ENCODE measurements at regions not wholly inside any gene's neighbourhood (a gene's known extent, or its start where the extent isn't known, plus 50 kb on each side); places are given as distances from the start of the nearest gene placed in this dataset.
A peak's percentile ranks its signal among the peaks of the same experiment; 100 is the strongest.

GRCh38 chr17:79177877-79178276, 103.3 kb downstream of the ENGASE start:
- POLR2A ChIA-PET (ENCODE audit: unreplicated experiment), result interaction anchor here (0.6 kb wide), 1 partner anchor 179 kb away, joined by 3 read pairs; no protein-coding TSS in a partner anchor
- BruUV-seq (replicated peaks), result no TSS peak
- CTCF ChIA-PET, result no interaction called here

DNA sequence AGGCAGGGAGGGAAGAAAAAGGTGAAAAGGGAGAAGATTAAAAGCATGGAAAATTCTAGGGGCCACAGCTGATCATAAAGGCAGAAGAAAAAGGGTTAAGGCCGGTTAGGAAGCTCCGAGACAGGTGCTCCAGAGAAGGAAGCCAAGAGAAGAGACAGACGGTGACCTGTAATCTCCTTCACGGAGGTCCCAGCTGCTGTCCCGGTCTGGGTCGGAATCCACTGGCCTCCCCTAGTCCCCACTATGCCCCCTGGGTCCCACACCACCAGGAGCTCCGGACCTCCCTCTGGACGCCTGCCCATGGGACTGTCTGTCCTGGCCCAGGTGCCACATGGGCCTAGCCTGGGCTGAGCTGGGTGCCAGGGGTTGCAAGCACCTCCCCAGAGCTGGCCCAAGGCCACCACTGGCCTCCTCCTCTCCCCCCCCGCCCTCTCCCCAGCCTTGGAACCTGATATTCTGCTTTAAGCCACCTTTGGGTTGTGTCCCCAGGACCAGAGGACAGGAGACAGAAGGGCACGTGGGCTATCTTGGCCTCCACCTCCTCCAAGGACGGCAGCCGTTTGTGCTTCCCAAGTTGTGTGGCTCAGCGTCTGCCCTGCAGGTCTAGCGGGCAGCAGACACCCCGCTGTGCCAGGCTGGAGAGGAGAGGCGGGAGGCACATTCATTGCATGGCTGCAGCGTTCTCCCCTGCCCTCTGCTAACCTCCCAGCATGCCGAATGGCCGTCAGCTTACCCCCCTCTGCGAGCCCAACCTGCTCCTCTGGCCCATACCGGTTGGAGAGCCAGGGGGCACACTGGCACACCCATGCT, 102.4 kb downstream of the ENGASE start:
- intact Hi-C loops (cut with micrococcal nuclease; ENCODE audit: unreplicated experiment), result no loop called here
- no peak overlapping the region for H3K27ac ChIP-seq
- no peaks in the 10 kb centered on the region for H3K9me2 ChIP-seq (ENCODE audit: insufficient read depth)
- H3K27me3 ChIP-seq (ENCODE audit: insufficient read depth, low read depth), result peaks cover 93% of the 10 kb centered on the region
- H3K4me2 ChIP-seq, result no peak overlapping the region
- no peaks in the 10 kb centered on the region for H3K79me2 ChIP-seq (ENCODE audit: low read depth)
- POLR2A ChIA-PET (ENCODE audit: unreplicated experiment), result interaction anchor here (0.7 kb wide), 1 partner anchor 527 kb away, joined by 3 read pairs; no protein-coding TSS in a partner anchor
- H3K9me3 ChIP-seq (ENCODE audit: insufficient read depth, low read depth), result no peaks in the 10 kb centered on the region
- TF ChIP-seq EZH2 (IDR thresholded peaks at IDR 0.05; ENCODE audit: low read depth) (no peak), CTCF (conservative IDR thresholded peaks at IDR 0.05) (no peak)
- CTCF ChIA-PET, result no interaction called here
- DNase-seq, result no peak
- no peaks in the 10 kb centered on the region for H3K36me3 ChIP-seq (ENCODE audit: low read depth)
- no peak overlapping the region for H2AFZ ChIP-seq
- H3K4me3 ChIP-seq, result no peak overlapping the region
- H4K20me1 ChIP-seq (ENCODE audit: insufficient read depth), result no peaks in the 10 kb centered on the region
- BruUV-seq (replicated peaks), result no TSS peak
- H3K4me1 ChIP-seq (replicated peaks; ENCODE audit: insufficient read depth), result no peaks in the 10 kb centered on the region
- H3F3A ChIP-seq (ENCODE audit: insufficient read depth, low read depth), result no peaks in the 10 kb centered on the region

More at GRCh38 chr17:79177877-79178276, 103.3 kb downstream of the ENGASE start:
- no peak overlapping the region for H2AFZ ChIP-seq
- H3K79me2 ChIP-seq (ENCODE audit: low read depth), result no peaks in the 10 kb centered on the region
- no peak overlapping the region for H3K4me2 ChIP-seq
- no peaks in the 10 kb centered on the region for H3K9me3 ChIP-seq (ENCODE audit: insufficient read depth, low read depth)
- TF ChIP-seq CTCF (conservative IDR thresholded peaks at IDR 0.05), result no peak
- TF ChIP-seq EZH2 (IDR thresholded peaks at IDR 0.05; ENCODE audit: low read depth), result no peak
- H3F3A ChIP-seq (ENCODE audit: insufficient read depth, low read depth), result no peaks in the 10 kb centered on the region
- H3K4me1 ChIP-seq (replicated peaks; ENCODE audit: insufficient read depth), result no peaks in the 10 kb centered on the region
- H3K9me2 ChIP-seq (ENCODE audit: insufficient read depth), result no peaks in the 10 kb centered on the region
- H3K36me3 ChIP-seq (ENCODE audit: low read depth), result no peaks in the 10 kb centered on the region
- intact Hi-C loops (cut with micrococcal nuclease; ENCODE audit: unreplicated experiment), result no loop called here
- H3K4me3 ChIP-seq, result no peak overlapping the region
- no peaks in the 10 kb centered on the region for H4K20me1 ChIP-seq (ENCODE audit: insufficient read depth)
- H3K27me3 ChIP-seq (ENCODE audit: insufficient read depth, low read depth), result peaks cover 89% of the 10 kb centered on the region
- H3K27ac ChIP-seq, result no peak overlapping the region
- no peak for DNase-seq

DNA sequence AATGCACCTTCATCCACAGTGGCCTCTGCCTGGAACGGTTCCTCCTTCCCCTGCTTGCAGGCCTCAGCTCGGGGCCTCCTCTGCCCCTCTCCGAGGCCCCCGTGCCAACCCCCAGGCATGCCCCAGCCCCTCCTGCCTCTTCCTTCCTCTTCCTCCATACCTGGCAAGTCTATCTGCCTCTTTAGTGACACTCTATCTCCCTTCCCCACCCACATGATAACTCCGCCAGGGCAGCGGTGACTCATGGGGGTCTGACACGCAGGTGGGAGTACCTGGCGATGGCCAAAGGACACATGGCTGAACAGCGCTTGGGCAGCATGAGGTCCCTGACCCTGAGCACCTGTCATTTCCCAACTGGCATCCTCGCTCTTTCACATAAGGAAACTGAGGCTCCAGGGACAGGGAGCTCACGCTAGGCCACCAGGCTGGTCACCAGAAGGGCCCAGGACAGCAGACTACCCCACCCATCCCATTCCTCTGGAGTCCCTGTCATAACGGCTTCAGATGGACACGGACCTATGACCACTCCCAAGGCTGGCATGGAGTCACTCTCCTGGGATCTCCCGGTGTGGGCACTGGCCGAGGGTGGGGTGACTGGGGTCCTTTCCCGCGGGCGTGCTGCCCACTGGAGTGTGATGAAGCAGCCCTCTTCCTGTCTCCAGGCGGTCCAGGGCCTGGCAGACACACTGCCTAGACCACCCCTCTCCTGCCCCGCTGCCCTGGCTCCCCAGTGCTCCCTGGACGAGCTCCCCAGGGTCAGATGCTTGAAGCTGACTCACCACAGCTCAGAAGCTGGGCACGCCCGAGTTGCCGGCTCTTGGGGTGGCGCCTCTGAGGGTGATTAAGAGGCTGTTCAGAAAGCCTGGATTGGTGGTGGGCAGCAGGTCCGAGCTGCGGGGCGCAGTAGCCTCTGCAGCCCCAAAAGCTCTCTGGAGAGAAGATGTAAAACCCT, 100.6 kb downstream of the ENGASE start:
- BruUV-seq (replicated peaks), result no TSS peak
- Histone ChIP-seq H3K9me3 (ENCODE audit: insufficient read depth, low read depth) (no peaks in the 10 kb centered on the region), H3K4me2 (no peak overlapping the region), H4K20me1 (ENCODE audit: insufficient read depth) (no peaks in the 10 kb centered on the region), H3K4me3 (no peak overlapping the region), H3K27me3 (ENCODE audit: insufficient read depth, low read depth) (peaks cover 90% of the 10 kb centered on the region), H3K9me2 (ENCODE audit: insufficient read depth) (no peaks in the 10 kb centered on the region), H3K4me1 (replicated peaks; ENCODE audit: insufficient read depth) (no peaks in the 10 kb centered on the region), H3K27ac (no peak overlapping the region), H3K79me2 (ENCODE audit: low read depth) (no peaks in the 10 kb centered on the region), H3K36me3 (ENCODE audit: low read depth) (no peaks in the 10 kb centered on the region), H2AFZ (no peak overlapping the region), H3F3A (ENCODE audit: insufficient read depth, low read depth) (no peaks in the 10 kb centered on the region)
- peak in 1 of 2 experiments; percentile 19 for DNase-seq
- intact Hi-C loops (cut with micrococcal nuclease; ENCODE audit: unreplicated experiment), result no loop called here
- CTCF ChIA-PET, result no interaction called here
- no peak for TF ChIP-seq EZH2 (IDR thresholded peaks at IDR 0.05; ENCODE audit: low read depth)
- POLR2A ChIA-PET (ENCODE audit: unreplicated experiment), result no interaction called here
